ENCODE measurements at regions not wholly inside any gene's neighbourhood (a gene's known extent, or its start where the extent isn't known, plus 50 kb on each side); places are given as distances from the start of the nearest gene placed in this dataset.

DNA sequence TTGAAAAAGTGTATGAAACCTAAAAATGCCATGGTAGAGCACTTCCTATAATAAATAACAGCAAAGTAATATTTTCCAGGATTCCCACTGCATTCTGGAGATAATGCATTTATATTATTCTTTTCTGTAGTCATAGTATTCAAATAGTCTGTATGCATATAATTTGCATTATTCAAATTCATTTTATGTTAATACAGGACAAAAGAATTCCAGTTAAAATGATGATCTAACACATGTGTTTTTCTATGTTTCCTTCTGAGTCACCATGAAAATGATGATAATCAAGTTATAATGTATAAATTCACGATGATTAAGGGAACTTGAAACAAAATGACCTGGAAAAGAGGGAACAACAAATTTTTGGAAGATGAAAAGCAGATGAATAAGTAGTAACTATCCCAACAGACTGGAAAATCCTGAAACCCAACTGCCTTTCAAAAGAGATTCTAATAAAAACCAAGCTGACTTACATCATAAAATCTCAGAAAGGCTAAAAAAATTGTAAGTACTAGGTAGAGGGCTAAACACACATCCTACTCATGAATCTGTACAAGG is 358.6 kb upstream of the PAPPA start:
- TF ChIP-seq GTF2I (CRISPR knock-in tag; conservative IDR thresholded peaks at IDR 0.05): no peak
- no peak for TF ChIP-seq CREB1 (CRISPR knock-in tag; IDR thresholded peaks at IDR 0.05)
- TF ChIP-seq, protein P1, sequence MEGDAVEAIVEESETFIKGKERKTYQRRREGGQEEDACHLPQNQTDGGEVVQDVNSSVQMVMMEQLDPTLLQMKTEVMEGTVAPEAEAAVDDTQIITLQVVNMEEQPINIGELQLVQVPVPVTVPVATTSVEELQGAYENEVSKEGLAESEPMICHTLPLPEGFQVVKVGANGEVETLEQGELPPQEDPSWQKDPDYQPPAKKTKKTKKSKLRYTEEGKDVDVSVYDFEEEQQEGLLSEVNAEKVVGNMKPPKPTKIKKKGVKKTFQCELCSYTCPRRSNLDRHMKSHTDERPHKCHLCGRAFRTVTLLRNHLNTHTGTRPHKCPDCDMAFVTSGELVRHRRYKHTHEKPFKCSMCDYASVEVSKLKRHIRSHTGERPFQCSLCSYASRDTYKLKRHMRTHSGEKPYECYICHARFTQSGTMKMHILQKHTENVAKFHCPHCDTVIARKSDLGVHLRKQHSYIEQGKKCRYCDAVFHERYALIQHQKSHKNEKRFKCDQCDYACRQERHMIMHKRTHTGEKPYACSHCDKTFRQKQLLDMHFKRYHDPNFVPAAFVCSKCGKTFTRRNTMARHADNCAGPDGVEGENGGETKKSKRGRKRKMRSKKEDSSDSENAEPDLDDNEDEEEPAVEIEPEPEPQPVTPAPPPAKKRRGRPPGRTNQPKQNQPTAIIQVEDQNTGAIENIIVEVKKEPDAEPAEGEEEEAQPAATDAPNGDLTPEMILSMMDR (IDR thresholded peaks at IDR 0.05): no peak
- TF ChIP-seq, protein P2, sequence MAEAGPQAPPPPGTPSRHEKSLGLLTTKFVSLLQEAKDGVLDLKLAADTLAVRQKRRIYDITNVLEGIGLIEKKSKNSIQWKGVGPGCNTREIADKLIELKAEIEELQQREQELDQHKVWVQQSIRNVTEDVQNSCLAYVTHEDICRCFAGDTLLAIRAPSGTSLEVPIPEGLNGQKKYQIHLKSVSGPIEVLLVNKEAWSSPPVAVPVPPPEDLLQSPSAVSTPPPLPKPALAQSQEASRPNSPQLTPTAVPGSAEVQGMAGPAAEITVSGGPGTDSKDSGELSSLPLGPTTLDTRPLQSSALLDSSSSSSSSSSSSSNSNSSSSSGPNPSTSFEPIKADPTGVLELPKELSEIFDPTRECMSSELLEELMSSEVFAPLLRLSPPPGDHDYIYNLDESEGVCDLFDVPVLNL (CRISPR knock-in tag; IDR thresholded peaks at IDR 0.05; ENCODE audit: borderline replicate concordance, low read depth): no peak
- no peak for TF ChIP-seq ETV6 (CRISPR knock-in tag; IDR thresholded peaks at IDR 0.05)
- TF ChIP-seq, protein P3, sequence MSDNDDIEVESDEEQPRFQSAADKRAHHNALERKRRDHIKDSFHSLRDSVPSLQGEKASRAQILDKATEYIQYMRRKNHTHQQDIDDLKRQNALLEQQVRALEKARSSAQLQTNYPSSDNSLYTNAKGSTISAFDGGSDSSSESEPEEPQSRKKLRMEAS (CRISPR knock-in tag; IDR thresholded peaks at IDR 0.05): no peak
- no peak for TF ChIP-seq SP1 (CRISPR knock-in tag; conservative IDR thresholded peaks at IDR 0.05)
- TF ChIP-seq CBFB (CRISPR knock-in tag; IDR thresholded peaks at IDR 0.05; ENCODE audit: low read depth): no peak
- no peak for TF ChIP-seq ESRRA (CRISPR knock-in tag; IDR thresholded peaks at IDR 0.05; ENCODE audit: borderline replicate concordance)
- no peak for TF ChIP-seq ZNF121 (CRISPR knock-in tag; IDR thresholded peaks at IDR 0.05)
- TF ChIP-seq, protein P4, sequence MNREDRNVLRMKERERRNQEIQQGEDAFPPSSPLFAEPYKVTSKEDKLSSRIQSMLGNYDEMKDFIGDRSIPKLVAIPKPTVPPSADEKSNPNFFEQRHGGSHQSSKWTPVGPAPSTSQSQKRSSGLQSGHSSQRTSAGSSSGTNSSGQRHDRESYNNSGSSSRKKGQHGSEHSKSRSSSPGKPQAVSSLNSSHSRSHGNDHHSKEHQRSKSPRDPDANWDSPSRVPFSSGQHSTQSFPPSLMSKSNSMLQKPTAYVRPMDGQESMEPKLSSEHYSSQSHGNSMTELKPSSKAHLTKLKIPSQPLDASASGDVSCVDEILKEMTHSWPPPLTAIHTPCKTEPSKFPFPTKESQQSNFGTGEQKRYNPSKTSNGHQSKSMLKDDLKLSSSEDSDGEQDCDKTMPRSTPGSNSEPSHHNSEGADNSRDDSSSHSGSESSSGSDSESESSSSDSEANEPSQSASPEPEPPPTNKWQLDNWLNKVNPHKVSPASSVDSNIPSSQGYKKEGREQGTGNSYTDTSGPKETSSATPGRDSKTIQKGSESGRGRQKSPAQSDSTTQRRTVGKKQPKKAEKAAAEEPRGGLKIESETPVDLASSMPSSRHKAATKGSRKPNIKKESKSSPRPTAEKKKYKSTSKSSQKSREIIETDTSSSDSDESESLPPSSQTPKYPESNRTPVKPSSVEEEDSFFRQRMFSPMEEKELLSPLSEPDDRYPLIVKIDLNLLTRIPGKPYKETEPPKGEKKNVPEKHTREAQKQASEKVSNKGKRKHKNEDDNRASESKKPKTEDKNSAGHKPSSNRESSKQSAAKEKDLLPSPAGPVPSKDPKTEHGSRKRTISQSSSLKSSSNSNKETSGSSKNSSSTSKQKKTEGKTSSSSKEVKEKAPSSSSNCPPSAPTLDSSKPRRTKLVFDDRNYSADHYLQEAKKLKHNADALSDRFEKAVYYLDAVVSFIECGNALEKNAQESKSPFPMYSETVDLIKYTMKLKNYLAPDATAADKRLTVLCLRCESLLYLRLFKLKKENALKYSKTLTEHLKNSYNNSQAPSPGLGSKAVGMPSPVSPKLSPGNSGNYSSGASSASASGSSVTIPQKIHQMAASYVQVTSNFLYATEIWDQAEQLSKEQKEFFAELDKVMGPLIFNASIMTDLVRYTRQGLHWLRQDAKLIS (CRISPR knock-in tag; IDR thresholded peaks at IDR 0.05; ENCODE audit: borderline replicate concordance): no peak
